GM12873 (cell line): ENCODE measurements at regions not wholly inside any gene's neighbourhood (a gene's known extent, or its start where the extent isn't known, plus 50 kb on each side); places are given as distances from the start of the nearest gene placed in this dataset.

Experiments used
- TF ChIP-seq, protein P1 (sequence below): IDR thresholded peaks from 2 replicates; pipeline ENCODE4 v1.5.1; 2012; ENCODE audit warnings: low read depth, mild to moderate bottlenecking, moderate library complexity, low read length, control low read depth; ENCODE audit not compliant: insufficient read depth; ENCODE audit errors: missing control alignments

DNA sequence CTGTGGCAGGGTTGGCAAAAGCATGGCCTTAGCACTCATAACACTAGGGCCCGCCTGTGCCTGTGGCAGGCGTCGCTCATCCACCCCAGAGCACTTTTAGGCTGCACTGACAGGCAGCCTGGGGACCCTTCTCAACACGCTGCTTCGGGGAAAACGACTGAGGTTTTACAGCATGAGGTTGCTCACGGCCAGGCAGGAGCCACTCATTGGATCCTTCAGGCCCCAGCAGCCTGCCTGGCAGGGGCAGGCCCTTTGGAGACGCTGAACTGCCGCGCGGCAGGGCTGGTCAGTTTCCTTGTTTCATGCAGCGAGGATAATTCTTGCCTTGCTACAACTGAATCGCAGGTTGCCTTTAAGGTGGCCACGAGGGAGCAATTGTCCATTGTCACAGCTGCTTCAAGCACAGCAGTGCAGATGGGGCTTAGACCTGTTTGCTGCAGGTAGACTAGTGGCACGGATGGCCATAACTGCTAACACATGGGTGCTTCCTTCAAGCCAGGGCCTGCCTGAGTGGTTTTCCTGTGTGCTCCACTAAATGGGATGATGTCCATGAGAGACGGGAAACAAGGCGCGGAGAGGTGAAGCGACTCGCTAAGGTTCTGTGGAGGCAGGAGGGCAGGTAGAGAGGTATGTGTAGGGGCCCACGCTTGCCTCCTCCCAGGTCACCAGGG is 49.9 kb upstream of the HS6ST1 start:
- TF ChIP-seq, protein P1, sequence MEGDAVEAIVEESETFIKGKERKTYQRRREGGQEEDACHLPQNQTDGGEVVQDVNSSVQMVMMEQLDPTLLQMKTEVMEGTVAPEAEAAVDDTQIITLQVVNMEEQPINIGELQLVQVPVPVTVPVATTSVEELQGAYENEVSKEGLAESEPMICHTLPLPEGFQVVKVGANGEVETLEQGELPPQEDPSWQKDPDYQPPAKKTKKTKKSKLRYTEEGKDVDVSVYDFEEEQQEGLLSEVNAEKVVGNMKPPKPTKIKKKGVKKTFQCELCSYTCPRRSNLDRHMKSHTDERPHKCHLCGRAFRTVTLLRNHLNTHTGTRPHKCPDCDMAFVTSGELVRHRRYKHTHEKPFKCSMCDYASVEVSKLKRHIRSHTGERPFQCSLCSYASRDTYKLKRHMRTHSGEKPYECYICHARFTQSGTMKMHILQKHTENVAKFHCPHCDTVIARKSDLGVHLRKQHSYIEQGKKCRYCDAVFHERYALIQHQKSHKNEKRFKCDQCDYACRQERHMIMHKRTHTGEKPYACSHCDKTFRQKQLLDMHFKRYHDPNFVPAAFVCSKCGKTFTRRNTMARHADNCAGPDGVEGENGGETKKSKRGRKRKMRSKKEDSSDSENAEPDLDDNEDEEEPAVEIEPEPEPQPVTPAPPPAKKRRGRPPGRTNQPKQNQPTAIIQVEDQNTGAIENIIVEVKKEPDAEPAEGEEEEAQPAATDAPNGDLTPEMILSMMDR, result no peak

DNA sequence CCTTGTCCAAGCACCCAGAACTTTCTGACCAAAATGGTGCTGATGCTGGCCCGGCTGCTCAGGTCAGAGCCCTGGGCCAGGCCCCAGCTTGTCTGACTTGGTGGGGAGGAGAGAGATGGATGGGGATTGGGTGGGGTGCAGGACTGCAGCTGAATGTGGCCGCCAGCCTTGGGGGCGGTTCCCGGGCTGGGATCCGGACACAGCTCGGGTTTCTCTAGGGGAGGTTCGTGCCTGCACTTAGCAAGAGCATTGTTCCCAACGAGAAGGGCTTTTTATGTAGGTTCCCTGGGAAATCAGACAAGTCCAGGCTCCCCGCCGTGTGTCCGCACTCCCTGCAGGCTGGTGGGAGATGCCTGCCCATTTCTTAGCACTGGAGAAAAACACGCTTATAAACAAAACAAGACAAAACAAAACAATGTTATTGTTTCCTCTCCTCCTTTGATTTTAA is 50.5 kb upstream of the HS6ST1 start:
- TF ChIP-seq, protein P1, result no peak

DNA sequence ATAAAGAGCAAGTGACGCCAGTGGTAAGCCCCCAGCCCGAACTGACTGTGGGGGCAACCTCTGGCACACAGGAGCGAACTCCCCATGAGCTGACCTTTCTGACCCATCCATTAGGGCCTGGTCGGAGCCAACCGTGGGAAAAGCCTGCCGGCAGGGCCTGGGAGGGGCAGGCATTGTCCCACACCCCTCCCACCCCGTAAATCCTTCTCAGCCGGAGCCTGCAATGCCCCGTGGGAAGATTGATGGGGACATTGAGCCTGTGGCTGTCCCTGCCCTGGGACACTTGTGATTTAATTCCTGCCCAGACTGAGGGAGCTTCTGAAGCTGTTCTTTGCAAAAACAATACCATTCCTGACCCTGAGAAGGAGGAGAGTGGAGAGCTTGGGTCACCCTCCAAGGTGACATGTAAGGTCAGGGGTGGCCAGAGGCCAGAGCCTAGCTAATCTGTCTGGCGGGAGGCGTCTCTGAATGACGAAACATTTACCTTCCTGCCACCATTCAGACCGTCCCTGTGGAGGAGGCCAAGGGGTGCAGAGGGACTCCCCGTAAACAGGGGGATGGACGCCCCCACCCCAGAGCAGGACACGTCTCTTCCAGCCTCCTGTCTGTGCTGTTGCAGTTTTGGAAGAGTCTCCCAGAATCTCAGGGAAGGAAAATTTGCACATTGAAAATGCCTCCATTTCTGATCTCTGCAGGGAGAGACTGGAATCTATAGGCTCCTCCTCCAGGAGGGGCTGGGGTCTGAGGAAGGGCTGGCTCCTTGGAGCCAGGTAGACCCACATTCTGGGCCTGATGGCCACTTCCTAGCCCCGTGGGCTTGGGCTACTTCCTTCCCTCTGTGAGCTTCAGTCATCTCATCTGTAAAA is 51.2 kb upstream of the HS6ST1 start:
- TF ChIP-seq, protein P1, result no peak

DNA sequence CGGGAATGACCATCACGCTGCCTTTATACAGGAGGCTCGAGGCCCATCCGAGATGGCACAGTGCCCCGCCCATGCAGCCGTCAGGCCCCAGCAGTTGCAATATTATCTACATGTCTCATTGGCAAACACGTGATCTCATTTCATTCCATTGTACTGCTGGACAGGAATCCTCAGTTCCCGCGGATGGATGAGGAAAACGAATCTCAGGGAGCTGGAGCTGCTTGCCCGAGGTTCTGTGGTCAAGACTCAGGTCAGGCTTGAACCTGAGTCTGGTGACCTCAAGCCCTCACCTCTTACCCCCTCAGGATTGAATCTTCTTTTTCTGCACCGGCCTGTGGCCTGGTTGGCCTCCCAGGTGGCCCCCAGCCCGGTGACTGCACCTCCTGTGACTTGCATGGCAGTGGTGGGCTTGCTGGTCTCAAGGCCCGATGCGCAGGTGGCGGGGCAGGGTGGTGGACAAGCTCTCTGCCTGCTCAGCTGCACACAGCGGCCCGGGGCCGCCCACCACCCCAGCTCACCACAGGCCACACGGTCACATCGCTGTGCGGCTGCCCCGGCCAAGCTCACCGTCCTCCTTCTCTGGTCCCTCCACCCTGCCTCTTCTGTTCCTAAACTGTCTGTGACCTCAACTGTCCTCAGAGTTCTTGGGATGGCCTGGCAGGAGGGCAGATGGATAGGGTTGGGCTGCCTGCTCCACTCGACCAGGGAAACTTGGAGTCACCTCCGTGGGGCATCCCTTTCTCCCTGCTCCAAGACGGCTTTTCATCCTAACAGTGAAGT is 52.0 kb upstream of the HS6ST1 start:
- TF ChIP-seq, protein P1, result no peak

DNA sequence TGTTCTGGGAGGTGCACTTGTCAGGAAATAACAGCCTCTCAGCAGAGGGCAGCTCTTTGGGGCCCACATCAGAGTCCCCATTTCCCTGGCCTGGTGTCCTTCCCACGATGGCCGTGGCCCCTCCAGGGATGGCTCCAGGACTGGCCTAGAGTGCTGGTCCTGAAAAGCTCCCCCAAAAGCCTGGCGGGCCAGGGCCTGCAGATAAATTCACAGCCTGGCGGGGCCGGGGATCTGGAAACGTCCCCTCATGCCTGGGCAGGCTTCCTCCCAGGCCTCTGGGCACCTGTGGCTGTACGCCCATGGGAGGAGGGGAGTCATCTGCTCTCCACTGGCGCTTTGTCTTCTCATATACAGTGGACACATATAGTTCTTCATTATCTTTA is 52.6 kb upstream of the HS6ST1 start:
- TF ChIP-seq, protein P1, result no peak

DNA sequence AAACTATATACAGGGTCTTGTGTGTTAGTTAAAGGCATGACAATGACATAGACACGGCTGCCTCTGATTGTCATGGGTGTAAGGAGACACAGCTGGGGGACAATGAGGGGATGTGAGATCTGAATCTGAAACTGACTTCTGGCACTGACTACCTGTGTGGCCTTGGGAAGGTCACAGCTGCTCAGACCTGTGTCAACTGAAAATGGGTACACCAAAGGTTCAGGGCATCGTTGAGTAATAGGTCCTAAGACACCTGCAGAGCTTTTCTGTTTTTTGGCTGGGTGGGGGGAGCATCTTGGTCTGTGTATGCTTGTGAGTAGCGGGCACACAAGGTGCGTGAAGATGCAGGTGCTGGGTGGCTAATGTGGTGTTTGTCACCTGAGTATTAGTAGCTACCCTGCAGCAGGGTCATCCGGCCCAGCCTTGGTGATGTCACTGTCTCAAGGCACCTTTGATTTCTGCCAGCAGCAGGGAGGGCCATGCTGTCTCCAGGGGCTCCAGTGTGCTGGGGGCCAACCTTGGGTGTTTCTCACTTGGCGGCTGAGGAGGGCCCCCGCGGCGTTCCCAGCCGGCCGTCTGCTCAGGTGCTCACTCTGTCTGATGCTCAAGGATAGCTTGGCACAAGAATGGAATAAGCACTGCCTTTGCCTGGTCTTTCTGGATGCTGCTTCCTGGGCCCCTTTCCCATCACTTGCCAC is 53.1 kb upstream of the HS6ST1 start:
- TF ChIP-seq, protein P1, result no peak
